NCI-H2107 (cell line): ENCODE measurements at regions not wholly inside any gene's neighbourhood (a gene's known extent, or its start where the extent isn't known, plus 50 kb on each side); places are given as distances from the start of the nearest gene placed in this dataset.
"Not testable (repeated sequence)": the region's sequence is repeated elsewhere in the genome, so short reads cannot be mapped to it uniquely, and the experiment has no call there.

Experiments used
- DNase-seq: peaks from one replicate; lab custom pipeline; 2025; lab: John Stamatoyannopoulos, UW

DNA sequence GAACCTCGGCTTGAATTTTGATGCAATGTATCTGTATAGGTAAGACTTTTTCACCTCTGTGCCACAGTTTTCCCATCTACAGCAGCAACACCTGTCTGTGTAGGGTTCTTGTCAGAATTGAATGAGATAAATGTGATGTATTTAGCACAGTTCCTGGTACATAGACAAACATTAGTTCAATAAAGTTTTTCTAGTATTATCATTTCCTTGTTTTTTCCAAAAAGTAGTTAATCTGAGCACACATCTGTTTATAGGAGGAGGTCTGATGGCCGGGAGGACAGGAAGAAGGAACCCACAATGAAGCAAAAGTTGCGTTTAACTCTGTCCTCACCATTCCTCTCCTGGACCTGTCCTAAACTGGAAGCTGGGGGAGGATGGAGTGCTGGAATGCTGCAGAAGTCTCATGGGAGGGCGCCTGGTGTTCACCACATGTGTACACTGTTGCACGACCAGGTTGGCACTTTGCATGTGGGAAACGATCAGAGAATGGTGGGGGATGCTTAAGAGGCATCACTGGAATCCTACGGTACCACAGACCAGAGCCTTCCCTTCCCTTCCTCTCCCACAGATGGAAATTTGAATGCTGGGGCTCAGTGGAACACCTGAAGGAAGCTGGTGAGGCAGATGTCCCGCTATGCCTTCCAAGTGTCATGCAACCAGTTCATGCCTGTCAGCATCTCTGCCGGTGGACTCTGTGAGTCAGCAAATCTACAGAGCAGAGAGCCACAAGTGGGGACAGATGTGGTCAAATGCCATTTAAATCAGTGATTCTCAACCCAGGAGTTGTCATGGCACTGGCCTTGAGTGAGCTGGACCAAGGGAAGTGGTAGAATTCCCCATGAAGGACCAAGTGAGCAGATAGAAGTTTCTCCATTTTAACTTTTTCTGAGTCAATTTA lies 315.6 kb downstream of the DLEU7 start:
- DNase-seq = no peak

DNA sequence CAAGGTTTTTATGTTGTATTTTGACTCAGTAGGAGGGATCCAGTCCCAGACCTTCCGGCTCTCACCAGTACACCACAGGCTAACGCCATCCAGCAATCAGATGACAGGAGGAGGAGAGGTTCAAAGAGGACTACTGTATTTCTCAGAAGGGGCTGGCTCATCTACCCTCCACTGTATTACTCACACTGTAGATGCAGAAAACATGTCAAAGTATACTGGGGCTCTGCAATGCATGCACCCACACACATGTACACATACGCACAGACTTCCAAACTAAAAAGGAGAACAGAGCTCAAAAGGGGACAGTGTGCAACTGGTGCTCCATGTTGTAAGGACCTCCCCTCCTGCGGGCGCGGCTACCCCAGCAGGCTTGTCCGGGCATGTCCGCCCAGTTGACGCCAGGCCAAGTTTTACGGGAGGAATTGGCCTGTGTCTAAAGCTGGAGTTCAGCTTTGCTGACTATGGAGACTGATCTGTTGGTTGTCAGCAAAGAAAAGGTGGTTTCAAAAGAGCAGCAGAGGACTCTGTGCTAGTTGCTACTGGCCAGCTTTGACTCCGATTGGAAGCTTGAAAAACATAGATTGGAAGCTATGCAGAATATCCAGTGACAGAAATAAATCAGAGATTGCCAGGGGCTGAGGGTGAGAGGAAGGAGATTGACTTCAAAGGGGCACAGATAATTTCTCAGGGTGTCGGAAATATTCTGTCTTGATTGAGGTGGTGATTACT lies 314.2 kb downstream of the DLEU7 start:
- DNase-seq = peak; percentile 44

DNA sequence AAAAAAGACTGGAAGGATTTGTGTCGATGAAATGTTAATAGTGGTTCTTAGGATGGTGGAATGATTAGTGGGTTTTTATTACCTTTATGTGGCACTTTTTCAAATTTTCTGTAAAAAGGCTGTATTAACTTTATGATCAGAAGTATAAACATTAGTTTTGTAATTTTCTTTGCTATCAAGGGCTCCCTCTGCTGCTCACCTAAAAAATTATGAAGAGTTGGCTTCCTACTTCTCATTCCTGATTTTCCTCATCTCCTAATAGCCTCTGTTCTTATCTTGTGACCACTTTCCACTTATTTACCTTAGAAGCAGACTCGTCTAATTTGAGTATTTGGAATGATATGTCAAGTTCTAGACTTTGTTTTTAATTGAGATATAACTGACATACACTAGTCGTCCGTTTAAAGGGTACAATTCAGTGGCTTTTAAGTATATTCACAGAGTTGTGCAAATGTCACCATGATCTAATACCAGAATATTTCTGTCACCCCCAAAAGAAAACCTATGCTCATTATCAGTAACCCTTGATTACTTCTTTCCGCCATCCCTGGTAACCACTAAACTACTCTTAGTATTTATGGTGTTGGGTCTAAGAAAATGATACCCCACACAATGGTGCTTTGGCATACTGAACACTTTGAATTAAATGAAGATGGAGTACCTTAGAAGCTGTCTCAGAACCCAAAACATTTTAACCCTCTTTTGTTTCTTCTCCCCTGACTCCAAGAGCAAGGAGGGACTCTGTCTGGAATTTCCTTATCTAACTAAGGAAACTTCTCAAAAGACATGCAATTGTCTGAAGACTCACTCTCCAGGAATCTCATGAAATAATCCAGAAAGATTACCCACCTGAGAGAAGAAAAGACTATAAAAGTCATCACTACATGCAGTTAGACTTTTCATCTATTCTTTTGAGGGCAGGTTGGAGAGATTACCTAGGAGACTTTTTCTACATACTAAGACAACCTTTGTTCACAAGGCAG lies 311.3 kb downstream of the DLEU7 start:
- no peak for DNase-seq

DNA sequence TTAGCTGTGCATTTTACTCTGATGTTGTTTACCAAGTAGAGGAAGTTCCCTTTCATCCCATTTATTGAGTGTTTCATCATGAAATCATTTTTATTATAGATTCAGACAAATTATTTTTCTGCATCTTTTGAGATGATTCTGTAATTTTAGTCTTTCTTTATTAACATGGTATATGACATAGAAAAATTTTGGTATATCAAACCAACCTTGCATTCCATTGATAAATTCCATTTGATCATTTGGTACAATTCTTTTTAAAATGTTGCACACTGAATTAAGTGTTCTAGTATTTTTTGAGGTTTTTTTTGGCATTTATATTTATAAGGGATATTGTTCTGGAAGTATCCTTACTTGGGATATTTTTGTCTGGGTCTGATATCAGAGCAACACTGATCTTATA lies 308.4 kb downstream of the DLEU7 start:
- no peak for DNase-seq

DNA sequence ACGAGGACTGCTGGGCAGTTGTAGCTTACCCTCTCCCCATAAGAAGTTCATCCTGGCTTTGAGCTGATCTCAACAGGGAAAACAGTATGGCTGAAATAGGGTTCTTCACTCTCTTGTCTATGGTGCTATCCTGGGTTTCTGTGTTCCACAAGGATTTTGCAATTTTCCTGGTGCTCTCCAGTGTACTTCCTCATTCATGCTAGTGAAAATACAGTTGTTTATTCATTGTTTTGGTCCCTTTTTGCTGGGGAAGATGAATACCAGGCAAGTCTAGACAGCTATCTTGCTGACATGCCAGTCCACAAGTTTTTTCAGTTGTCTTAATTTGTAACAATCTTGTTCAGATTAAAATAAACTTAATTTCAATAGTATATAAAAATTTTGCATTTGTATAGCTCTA lies 306.5 kb downstream of the DLEU7 start:
- no peak for DNase-seq

DNA sequence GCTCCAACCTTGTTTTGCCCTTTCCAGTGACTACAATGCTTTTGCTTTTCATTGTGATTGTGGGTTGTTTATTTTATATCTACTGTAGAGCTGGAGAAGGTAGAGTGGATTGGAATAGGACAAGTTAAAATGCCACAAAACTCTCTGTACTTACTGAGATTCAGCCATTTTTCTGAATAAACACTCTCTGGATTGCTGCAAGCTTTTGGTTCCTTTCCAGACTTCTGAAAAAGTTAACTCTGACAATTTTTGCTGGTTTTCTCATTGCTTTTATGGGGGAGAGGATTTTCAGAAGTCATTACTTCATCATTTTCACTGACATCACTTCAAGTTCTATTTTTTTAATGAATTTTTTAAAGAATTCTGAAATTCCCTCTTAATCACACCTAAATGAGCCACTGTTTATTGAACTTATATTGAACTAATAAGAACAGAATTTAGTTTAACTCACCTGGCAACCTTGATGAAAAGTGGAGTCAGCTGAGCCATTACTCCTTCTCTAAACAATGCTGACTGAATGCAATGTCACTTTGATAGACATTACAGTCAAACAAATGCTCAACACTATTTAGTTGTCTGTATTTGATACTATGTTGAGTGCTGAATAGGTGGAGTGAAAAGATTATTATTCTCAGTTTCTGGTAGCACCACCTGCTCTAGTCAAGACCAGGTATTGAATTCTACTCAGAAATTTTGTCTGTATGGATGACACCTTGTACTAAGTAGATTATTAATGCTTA lies 303.5 kb downstream of the DLEU7 start:
- no peak for DNase-seq

DNA sequence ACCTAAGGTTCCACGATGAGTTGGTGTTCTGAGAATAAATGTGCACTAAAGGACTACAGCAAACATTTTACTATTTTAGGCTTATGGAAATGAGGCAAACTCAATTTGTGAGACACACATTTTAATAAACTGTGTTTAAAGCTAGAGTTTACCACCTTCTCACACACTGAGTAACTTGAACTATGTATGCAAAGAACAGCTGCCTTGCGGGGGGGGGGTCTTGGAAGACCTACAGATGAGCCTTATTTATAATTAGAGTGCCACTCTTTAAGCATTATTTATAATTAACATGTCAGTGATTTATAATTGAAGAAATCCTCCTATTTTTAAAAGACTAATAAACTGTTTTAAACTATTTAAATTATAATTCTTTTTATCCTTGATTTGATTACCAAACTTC lies 300.4 kb downstream of the DLEU7 start:
- DNase-seq = no peak

DNA sequence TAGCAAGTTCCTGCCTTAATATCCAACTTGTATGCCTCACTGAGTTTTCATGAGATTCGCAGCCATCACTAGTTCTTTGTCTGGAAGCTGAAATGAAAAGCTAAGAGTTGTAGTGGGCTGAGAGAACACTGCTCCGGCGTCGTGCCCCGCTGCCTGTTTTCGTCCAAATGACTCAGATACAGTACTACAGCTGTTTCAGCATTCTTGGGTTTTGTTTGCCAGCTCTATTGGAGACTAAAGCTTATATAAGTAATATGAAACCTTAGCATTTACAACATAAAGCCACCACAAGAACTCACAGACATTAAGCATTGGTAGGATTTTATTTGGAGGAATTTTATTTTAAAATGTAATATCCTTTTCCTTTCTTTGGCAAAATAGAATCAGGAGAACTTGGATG lies 299.7 kb downstream of the DLEU7 start:
- DNase-seq = no peak

DNA sequence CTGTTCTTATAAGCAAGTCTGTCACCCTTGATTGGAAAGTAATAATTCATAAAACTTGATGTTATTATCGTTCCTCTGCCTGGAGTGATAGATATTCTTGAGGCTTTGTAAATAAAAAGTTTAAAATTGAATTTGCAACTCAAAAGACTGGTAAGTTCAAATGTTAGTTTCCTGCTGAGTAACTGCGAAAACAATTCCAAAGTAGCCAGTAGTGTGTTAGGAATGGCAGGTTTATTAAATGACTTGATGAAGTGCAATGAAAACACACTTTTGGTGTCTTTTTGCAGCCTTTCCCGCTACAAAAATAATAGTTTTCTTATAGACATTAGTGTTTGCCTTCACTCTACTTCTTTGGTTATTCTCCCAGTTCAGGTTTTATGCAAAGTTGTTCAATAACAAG lies 299.3 kb downstream of the DLEU7 start:
- DNase-seq = no peak

DNA sequence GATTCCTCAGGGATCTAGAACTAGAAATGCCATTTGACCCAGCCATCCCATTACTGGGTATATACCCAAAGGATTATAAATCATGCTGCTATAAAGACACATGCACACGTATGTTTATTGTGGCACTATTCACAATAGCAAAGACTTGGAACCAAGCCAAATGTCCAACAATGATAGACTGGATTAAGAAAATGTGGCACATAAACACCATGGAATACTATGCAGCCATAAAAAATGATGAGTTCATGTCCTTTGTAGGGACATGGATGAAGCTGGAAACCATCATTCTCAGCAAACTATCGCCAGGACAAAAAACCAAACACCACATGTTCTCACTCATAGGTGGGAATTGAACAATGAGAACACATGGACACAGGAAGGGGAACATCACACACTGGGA lies 296.3 kb downstream of the DLEU7 start:
- DNase-seq = not testable (repeated sequence)

DNA sequence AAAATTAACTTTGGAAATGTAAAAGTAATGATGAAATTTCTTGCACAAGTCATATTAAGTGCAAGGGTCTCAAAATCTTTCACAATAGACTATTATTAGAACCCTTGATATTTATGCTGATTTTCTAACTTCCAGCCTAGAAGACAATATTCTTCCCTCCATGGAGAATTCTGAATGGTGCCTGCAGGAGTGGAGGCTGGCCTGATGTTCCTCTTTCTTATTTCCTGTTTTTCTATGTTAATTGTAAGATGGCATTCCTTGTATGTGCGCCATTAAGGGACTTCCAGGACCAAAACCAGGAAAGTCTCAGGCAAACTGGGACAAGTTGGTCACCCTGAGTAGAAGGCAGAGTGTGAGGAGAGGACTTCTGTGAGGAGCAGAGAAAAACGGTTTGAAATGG lies 294.9 kb downstream of the DLEU7 start:
- DNase-seq = no peak

DNA sequence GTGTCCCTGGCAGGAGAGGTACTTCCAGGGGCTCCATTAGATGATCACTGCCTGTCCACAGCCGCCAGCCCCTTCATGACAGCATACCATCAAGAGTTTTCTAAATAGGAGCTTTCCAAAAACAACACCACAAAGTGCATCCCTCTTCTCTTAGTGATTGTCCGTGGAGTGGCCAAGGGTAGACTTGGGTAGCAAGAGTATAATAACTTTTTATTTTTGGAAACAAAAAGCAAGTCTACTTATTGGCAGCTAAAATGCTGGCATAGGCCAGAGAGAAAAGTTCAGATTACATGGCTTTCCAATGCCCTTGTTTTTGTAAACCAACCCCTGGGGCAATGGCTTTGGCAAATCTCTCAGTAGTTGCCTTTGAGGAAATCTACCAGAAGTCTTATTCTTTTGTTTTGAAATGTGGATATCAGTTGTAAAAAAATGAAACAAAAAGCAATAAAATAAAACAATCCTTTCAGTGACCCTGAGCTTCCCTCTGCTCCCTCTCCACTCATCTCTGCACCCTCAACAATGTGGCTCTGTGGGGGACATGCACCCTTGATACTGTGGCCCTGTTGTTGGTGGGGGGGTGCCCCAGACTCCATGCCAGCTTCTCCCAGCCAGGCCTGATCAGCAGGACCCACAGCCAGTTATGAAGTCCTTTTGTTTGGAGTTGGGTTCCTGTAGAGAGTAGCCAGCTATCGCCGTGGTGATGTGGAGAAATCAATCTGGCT lies 294.1 kb downstream of the DLEU7 start:
- no peak for DNase-seq

DNA sequence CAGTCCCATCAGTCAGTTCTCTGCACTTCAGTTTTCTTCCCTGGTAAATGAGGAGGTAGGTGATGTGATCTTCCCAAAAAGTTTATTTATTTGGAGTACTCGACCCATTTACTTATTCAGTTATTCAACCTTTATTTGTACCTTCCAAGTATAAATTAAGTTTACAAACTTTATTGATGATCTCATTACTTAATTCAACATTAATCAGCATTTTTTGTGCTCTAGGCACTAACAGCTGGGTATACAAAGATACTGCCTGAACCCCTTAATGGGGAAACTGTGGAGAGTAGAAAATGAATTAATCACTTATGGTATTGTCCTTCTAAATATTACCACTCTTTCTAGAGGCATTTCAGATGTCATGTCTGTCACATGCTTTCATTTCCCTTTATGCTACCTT lies 293.3 kb downstream of the DLEU7 start:
- DNase-seq = no peak

DNA sequence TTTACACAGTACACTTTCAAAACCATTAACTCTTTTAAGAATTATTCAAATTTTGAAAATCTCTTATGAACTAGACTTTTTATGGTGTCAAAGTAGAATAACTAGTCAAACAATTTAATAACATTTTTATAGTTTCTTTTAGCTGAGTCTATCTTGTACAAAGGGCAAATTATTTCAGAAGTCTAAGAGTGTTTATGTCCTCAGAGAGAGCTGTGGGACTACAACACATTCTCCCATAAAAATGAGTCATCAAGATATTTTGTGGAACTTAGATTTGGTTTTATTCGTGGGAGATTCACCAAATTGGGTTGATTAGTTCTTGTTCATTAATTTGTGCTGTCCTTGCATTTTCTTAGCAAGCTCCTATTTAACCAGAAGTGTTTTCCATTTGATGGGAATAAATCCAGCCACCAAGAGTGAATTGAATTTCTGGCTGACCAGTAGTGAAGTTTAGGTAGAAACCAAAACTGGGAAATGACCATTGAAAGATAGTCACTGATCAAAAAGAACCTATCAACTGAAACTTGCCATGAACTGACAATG lies 291.0 kb downstream of the DLEU7 start:
- no peak for DNase-seq

DNA sequence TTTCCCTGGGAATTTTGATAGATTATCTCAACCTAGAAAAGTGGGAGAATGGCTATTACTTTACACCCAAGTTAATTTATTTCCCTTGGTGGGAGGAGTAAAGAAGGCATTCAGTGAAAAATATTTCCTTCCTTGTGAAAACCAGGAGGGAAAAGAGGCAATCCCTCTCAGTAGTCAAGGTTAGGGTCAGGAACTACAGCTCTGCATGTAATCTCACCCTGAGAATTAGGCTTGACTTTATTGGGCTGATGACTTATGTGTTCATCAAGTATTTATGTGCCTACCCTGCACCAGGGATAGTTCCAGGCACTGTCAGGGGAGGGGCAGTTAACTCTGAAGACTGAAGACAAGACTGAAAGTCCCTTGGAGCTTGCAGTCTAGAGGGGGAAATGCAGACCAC lies 281.8 kb downstream of the DLEU7 start:
- no peak for DNase-seq

DNA sequence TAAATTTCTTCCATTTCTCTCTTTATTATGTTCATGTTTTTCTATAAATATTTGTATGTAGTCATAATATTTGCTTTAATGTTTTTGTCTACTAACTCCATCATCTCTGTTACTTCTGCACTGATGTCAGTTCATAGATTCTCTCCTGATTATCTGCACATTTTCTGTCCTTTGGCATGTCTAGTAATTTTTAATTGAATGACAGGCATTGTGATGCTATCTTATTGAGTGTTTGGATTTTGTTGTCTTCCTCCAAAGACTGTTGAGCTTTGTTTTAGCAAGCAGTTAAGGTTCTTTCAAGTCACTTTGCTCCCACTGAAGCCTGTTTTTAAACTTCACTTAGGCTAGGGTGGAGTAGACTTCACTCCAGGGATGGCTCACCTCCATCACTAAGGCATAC lies 276.8 kb downstream of the DLEU7 start:
- no peak for DNase-seq

DNA sequence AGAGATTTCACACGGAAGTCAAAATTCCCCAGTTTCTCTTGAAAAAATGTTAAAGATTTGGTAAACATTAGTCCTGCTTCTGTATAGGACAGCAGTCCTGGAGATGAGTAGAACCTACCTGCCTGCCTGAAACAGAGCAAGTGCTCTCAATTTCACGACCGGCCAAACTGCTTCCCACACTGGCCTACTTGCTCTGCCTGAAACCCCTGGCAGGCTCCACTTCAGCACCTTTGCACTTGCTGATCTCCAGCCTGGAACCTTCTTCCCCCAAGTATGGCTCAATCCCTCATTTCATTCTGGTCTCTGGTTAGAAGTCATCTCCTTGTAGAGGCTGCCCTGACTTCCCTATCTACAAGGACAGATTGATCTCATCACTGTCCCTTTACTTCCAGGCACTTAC lies 271.4 kb downstream of the DLEU7 start:
- DNase-seq = no peak

DNA sequence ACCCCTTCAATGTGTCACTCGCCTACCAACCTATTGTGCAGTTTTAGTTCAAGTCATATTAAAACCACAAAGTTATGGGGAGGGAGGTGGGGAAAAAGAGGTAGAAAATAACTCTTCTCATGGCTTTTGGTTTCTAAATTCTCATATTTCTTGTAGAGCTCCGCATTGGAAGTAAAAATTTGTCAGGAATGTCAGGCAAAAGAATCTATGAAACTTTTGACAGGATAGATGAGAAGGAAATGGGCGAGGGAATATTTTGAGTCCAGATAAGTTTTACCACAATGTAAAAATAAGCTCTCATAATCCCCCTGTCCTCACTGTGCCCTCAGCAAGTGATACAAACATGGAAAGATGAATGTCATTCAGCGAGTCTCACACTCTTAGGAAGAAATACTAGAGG lies 270.4 kb downstream of the DLEU7 start:
- no peak for DNase-seq

DNA sequence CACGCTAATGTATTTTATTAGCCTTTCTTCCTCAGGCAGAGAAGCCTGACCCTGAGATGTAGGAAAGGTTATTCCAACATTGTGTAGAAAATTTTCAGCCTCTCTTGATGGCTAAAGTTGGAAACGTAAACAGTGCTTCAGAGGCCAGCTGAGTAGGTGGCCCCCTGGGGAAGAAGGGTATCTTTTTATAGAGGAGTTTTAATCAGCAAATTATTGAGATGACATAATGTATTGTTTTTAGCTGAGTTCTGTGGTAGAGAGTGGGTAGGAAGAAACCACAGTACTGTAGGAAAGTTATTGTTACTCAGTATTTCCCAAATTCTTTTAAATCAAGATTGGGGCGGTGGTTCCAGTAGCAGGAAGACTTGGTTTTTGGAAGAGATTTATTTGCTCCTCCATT lies 268.8 kb downstream of the DLEU7 start:
- no peak for DNase-seq

DNA sequence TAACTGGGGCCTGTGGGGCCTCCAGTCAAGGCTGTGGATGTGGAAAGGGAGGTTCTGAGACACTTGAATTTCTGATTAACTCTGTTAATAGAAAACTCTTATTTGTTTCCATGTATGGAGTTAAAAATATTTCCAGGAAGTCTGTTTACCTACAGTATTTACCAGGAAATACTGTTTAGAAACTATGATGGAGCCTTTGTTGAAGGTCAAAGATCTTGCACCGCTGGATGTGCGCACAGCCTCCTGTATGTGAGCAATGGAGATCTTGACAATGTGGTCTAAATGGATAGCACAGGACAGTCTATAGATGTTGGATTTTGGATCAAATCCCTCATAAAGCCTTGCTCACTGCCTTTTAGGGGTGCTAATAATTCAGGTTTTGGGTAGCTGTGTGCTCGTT lies 268.4 kb downstream of the DLEU7 start:
- DNase-seq = no peak

DNA sequence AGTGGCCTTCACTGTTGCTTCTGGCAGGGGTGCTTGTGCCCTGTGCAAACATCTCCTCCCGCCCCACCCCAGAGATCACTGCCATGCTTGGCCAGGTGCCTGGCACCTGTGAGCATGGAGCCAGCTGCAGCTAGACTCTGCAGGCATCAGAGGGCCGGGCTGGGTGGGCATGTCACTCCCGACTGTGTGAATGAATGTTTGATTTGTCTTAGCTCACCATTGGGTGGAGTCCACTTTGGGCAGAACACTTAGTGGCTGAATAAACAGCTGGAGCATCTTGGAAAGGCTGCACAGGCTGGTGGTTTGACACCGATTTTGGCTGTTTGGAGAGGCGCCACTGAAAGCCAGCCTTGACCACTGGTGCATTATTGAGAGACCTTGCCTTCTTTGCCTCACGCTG lies 267.3 kb downstream of the DLEU7 start:
- peak; percentile 31 for DNase-seq
